Activated CD4-positive, alpha-beta T cell treated with anti-CD3 and anti-CD28 coated beads, Interleukin-2, amount 10 ng/mL, durations not matched to agents 24 days and 14 days (primary cell): ENCODE measurements at regions not wholly inside any gene's neighbourhood (a gene's known extent, or its start where the extent isn't known, plus 50 kb on each side); places are given as distances from the start of the nearest gene placed in this dataset.

Experiments used
- DNase-seq: peaks from one replicate; pipeline ENCODE4 v3.0.0; 2022
- H3K27ac Mint-ChIP-seq: one replicate; pipeline ENCODE4 v1.8.0; 2022; ENCODE audit warnings: mild to moderate bottlenecking, mixed read lengths
- H3K27me3 Mint-ChIP-seq: one replicate; pipeline ENCODE4 v1.8.0; 2022; ENCODE audit warnings: mixed read lengths
- H3K36me3 Mint-ChIP-seq: one replicate; pipeline ENCODE4 v1.8.0; 2022; ENCODE audit warnings: low read depth, mild to moderate bottlenecking, mixed read lengths
- H3K4me1 Mint-ChIP-seq: one replicate; pipeline ENCODE4 v1.8.0; 2021; ENCODE audit warnings: mixed read lengths
- H3K4me3 Mint-ChIP-seq: one replicate; pipeline ENCODE4 v1.8.0; 2022; ENCODE audit warnings: mild to moderate bottlenecking, moderate library complexity, mixed read lengths
- H3K9me3 Mint-ChIP-seq: one replicate; pipeline ENCODE4 v1.8.0; 2021; ENCODE audit warnings: mixed read lengths
- intact Hi-C: fragments of 100-400 bp; cut with micrococcal nuclease; formaldehyde crosslinking; loops from one replicate; pipeline ENCODE4 v1.15.1; 2023

DNA sequence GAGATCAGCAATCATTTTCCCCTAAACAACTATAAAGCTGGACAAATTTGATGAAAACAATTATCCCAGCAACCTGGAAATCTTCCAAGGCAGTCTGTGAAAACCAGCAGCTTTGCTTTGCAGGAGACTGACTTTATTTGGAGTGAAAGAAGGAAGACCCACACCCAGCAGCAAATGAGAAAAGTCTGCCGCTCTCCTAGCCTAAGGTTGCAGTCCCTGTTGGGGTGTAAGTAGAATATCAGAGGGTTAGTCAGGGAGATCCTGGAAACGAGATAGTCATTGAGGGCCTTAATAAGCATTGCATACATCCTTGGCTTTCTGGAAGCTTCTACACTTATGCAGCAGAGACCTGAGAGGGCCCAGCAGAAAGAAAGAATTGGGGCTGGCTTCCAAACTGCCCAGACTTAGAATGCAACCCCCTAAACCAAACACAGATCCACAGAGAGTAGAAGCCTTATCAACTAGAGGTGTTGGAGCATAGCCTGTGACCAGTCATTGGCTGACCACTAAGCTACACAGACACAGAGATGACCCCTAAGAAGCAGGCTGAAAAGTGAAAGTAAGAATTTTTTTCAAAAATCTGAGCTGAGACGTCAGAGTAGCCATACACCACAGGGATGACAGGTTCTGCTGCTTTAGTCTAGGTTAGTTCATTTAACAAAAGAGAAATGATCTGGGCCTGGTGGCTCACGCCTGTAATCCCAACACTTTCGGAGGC lies 98.3 kb downstream of the LYPLAL1 start:
- no peak for DNase-seq
- intact Hi-C loops = no loop called here
- H3K27ac Mint-ChIP-seq = no peak overlapping the region
- H3K27me3 Mint-ChIP-seq = no peaks in the 10 kb centered on the region
- H3K36me3 Mint-ChIP-seq = no peaks in the 10 kb centered on the region
- H3K4me1 Mint-ChIP-seq = no peaks in the 10 kb centered on the region
- H3K9me3 Mint-ChIP-seq = no peaks in the 10 kb centered on the region
- no peak overlapping the region for H3K4me3 Mint-ChIP-seq

DNA sequence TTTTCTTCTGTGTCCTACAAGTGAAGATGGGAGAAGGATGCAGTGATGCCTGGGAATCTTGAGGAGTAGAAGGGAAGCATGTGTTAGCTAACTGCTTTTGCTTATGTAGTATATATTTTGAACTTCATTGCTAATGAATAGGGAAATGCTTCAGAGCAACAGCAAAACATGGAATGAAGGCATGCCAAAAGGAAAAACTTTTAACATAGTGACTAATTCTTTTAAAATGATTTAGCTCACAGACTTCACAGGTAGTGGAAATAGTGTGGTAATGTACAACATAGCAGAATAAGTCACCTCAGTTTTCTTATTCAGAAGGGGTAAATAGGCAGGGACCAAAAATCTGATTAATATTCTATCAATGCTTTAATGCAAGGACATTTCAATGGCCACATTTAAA lies 95.5 kb downstream of the LYPLAL1 start:
- Mint-ChIP-seq H3K9me3 (no peaks in the 10 kb centered on the region), H3K4me1 (no peaks in the 10 kb centered on the region), H3K27ac (no peak overlapping the region), H3K27me3 (no peaks in the 10 kb centered on the region), H3K4me3 (no peak overlapping the region), H3K36me3 (no peaks in the 10 kb centered on the region)
- intact Hi-C loops = no loop called here
- DNase-seq = no peak

DNA sequence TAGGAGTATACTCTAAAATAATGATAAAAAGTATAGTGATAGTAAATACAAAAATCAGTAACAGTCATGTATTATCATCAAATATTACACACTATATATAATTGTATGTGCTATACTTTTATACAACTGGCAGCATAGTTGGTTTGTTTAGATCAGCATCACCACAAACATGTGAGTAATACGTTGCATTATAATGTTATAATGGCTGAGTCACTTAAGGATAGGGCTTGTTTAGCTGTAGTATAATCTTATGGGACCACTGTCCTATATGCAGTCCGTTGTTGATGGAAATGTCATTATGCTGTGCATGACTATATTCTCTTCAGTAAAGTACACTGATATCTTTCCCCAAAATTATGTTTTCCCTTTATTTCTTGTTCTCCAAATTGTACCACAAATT lies 92.8 kb downstream of the LYPLAL1 start:
- no peak overlapping the region for H3K4me3 Mint-ChIP-seq
- DNase-seq = no peak
- no peaks in the 10 kb centered on the region for H3K27me3 Mint-ChIP-seq
- H3K9me3 Mint-ChIP-seq = no peaks in the 10 kb centered on the region
- H3K36me3 Mint-ChIP-seq = no peaks in the 10 kb centered on the region
- intact Hi-C loops = no loop called here
- no peak overlapping the region for H3K27ac Mint-ChIP-seq
- no peaks in the 10 kb centered on the region for H3K4me1 Mint-ChIP-seq

DNA sequence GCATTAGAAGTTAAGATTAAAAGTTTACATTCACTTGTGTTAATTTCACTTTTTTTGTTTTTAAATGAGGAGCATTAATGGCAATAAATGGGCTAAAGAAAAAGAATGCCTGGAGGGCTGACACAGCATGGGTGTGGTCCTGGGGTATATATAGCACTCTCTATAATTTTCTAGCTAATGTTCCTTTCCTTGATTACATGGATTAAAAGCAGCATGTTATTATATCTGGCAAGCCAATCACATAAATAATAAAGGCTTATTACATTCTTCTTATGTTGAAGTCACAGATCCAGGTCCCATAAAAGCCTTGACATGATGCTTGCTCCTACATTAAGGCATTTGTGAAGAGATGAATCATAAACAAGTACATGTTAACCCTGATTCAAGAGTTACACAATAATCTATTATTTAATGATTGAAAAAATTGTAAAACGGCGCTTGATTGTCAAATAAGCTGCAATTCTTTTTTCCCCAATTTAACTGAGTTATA lies 91.4 kb downstream of the LYPLAL1 start:
- H3K27ac Mint-ChIP-seq = no peak overlapping the region
- intact Hi-C loops = no loop called here

DNA sequence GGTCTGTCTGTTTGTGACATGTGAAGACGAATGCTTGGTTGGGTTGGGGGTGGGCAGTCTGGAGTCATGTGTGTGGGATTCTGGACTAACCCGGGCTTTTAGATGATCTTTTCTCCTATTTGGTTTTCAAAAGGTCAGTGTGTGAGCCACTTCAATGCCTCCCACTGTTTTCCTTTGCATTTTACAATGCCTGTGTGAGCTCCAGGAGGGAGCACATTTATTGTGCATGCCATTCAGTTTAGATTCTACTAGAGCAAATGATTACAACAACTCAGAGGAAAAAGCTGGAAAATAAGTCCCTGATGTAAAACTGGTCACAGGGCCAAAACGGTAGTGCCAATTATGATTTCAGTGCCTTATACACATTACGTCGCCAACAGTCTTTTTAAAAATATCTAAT lies 90.9 kb downstream of the LYPLAL1 start:
- H3K4me1 Mint-ChIP-seq = no peaks in the 10 kb centered on the region
- no peak for DNase-seq
- H3K27ac Mint-ChIP-seq = no peak overlapping the region
- intact Hi-C loops = no loop called here
- no peaks in the 10 kb centered on the region for H3K27me3 Mint-ChIP-seq
- no peak overlapping the region for H3K4me3 Mint-ChIP-seq
- no peaks in the 10 kb centered on the region for H3K9me3 Mint-ChIP-seq
- no peaks in the 10 kb centered on the region for H3K36me3 Mint-ChIP-seq

More for the DNA sequence above, 91.4 kb downstream of the LYPLAL1 start:
- DNase-seq = no peak
- Mint-ChIP-seq H3K4me1 (no peaks in the 10 kb centered on the region), H3K4me3 (no peak overlapping the region), H3K9me3 (no peaks in the 10 kb centered on the region), H3K27me3 (no peaks in the 10 kb centered on the region), H3K36me3 (no peaks in the 10 kb centered on the region)
